OCI-M1 (cell line): ENCODE measurements at regions not wholly inside any gene's neighbourhood (a gene's known extent, or its start where the extent isn't known, plus 50 kb on each side); places are given as distances from the start of the nearest gene placed in this dataset.

Experiments used
- DNase-seq: peaks from one replicate; lab custom pipeline; 2025; lab: John Stamatoyannopoulos, UW

DNA sequence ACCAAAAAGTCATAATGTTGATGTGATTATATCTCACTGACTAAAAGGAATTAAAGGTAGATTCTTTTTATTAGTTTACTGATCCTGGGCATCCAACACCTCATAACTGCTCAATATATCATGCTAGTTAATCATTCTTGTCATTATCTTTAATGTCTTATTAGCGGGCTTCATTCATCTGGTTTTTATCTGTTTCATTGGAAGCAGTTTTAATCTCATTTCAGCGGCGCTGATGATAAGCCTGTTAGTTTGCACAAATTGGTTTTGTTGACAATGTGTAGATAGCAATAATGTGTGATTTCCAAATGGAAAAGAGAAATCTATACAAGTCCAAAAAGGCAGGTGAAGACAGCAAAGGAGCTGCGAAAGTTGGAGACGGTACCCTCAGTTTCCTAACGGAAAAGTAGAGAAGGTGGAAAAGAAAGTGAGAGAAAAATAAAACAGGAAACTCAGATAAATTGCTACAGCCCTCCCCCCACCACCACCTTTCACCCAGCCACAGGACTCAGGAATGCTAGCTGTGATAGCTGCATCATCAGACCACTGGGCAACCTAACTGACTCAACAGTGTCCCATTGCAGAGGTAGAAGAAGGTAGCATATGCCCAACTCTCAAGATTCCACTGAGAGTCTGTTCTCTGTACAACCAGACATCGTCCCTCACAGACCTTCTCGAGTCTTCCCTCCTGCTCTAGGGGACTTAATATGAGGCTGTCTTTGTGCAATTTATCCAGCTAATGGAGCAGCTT, 241.7 kb upstream of the CAMK1G start:
- DNase-seq = no peak

DNA sequence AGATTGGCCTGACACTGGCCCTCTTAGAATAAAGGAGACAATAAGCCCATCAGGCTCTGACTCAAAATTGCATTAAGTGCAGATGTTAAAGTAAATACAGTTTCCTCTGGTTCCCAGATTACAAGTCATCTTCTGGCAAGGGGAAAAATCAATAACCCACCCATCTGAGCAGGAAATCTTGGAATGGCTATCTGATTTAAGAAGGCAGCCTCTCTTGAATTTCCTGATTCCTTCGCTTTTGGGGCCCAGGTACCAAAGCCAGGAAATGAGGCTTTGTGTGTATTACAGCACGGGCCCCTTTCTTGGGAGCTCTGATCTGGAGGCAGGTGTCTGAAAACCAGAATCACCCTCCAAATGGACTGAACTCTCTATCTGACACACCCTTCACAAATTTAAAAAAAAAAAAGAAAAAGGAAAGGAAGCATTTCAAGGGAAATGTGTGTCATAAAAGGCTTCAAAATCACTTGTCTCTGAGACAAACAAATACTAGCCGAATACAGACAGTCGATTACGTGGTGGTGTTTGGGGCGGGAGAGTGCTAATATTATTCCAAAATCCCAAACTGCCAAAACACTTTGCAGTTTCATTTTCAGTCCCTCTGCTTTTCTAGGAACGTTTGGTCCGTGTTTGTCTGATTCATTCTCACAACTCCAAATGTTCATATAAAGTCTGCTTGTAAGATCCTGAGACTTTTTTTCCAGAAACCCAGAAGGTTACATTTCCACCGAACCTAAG, 240.9 kb upstream of the CAMK1G start:
- DNase-seq = no peak

DNA sequence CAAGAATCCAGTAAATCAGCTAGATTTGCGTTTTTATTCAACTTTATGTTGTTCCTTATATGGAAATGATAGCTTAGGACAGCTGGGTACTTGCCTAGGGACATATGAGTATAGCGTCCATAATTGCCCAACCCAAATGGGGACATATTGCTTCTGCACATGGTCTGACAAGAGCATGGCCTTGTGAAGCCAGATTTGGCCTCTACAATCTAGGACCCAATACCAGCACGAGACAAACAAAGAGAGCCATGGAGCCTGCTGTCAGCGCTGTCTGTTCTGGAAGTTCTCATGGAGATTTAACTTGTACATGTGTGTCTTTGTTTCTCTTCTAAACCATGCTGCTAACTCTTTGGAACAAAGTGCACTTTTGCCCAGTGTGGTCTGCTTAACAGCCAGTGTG, 240.0 kb upstream of the CAMK1G start:
- DNase-seq = no peak

DNA sequence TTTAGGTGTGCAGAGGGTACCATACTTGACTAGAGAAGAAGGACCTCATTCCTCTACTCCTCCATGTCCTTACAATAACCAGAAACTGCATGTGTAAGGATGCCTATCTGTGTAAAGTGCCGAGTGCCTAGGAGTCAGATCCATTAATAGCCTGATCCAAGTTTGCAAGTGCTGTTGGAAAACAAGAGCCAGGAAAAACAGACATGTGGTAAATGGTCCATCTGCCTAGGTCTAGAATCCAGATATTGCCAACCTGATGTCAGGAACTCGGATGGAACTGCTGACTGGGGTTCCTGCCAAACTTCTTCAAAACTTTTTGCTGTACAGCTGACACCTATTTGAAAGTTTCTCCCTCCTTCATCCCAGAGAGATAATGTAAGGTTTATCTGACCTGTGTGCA, 239.4 kb upstream of the CAMK1G start:
- DNase-seq = no peak

DNA sequence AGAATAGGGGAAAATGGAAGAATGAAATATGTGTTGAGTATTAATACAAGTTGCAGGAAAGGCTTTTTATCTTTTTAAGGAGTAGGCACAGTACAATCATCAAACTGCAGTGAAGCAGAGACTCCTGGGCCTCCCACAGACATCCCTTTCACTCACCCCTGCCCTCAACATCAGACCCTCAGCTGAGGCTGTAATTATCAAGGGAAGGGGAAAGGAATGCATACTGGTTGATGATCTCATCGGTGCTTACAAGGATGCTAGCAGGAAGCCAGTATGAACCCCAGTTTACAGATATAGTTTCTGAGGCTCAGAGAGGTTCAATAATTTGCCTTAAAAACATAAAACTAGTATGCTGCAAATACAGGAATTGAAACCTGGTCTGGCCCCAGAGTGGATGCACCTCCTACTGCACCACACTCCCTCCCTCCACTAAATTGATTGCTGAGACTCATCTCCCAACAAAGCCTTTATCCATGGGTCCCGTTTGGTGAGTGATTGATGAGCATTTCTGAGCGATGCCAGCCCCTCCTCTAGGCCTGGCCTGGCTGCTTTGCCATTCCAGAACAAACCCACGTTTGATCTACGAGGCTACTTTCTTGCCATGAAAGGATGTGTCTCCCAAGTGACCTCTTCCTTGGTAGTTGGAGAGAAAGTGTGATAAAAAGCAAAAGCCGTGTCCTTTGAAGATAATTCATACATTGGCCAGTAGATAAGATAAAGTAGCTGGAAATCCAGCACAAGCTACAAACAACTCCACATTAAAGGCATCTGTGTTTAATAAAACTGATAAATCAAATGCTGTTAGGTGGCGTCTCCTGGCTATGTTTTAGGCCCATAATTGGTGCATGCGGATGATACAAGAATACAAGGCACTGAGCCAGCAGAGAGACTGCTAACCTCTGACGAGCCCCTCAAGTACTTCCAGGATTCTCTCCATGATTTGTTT, 233.9 kb upstream of the CAMK1G start:
- no peak for DNase-seq

DNA sequence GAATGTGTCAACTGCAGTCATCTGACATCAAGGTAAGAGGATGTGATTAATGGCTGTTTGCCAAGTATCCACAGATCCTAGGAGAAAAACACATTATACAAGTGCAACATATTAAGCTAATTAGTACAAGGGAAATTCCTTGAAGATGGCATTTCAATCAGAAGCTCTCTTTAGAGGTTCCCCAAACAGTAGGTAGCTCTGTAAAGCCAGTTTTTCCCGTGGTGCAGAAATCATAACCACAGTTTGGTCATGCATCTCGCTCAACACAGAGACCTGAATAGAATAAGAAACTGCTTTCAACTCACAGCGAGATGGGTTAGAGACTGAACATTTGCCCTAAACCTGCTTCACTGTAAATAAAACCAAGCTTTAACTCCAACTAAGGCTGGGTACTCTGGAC, 230.5 kb upstream of the CAMK1G start:
- no peak for DNase-seq

DNA sequence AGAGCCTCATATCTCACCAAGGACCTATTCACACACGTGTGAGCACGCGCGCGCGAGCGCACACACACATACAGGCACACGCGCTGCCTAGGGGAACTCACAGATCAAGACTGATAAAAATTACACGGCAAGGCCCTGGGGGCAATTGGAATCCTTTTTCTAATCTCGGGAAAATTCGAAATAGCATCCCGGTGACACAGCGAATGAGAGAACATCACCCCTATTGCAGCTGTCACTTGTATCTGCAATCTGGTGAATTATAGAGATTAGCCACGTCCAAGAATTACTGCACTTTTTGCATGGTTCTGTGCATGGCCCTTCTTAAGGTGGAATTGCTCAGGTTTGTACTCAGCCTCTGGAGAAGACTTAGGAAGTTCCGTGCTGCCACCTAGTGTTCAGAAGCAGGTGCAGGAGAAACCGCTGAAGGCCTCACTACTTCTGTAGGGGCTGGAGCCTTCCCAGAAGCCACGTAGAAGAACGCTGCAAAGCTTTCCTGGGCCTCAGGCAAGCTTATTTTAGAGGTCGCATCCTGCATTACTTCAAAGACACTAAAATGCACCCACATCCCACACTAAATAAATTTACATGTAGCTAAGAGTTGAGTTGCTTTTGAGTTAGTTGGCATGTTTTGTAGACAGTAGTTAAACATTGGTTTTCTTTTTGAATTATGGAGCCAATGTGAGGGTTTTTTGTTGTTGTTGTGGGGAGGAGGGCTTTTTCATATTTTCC, 229.2 kb upstream of the CAMK1G start:
- peak; percentile 83 for DNase-seq

DNA sequence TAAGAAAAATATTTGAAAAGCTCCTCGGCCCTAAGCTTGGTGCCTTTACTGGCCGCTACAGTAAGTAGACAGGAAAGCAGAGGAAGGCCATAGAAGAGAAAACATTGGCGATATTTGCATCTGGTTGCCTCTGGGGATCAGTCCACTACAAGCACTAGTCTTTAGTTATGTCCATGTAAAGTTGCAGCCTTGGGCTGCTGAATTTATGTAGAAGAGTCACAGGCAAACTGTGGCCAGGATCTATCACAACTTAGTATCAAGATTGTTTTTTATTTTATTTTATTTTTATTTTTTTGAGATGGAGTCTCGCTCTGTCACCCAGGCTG, 228.7 kb upstream of the CAMK1G start:
- no peak for DNase-seq

DNA sequence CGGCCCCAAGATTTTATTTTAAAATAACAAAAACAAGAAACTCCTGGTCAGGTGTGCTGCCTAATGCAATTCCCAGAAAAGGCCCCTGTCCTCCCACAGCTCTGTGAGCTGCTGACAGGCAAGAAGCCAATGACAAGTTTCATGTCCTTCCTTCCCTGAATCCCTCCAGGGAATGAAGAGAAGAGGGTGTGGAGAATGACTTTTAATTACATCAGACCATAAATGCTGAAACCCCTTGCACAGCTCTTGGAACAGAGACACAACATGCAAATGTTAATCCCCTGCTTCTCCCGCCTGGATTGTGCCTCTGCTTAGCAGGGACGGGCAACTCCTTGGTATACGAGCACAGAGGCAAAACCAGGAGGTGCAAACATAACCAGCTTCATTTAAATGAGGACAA, 228.1 kb upstream of the CAMK1G start:
- DNase-seq = no peak

DNA sequence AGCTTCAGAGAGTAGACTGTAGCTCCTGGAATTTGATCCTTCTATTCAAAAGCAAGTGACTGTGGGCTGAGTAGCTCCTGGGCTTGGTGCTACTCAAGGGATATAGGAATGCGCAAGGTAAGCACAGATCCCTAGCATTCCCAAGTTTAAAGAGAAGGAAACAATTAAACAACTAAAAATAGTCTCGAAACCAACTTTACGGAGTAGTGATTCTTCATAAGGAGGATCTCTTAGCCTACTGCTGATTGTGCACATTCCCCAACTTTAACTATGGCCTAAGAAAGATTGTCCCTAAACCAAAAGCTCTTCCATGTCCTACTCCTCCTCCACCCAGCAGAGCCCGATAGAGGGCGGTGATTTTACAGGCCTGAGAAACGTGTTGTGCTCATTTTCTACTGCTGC, 226.5 kb upstream of the CAMK1G start:
- peak; percentile 3 for DNase-seq

DNA sequence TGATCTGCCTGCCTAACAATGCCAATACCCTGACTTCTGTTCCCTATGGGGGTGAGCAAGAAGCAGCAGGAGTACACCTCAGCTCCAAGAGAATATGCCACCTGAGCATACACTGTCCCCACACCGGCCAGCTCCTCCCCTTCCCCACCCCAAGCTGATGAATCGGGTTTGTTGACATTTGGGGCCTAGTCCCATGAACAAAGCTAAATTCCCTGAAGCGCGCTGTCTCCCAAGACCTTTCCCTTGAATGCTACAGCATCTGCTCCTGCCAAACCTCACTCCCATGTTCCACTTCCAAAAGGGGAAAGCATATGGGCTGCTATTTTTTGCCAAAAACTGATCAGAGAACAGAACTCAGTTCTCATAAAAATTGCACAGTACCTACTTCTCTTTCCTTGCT, 220.4 kb upstream of the CAMK1G start:
- no peak for DNase-seq

DNA sequence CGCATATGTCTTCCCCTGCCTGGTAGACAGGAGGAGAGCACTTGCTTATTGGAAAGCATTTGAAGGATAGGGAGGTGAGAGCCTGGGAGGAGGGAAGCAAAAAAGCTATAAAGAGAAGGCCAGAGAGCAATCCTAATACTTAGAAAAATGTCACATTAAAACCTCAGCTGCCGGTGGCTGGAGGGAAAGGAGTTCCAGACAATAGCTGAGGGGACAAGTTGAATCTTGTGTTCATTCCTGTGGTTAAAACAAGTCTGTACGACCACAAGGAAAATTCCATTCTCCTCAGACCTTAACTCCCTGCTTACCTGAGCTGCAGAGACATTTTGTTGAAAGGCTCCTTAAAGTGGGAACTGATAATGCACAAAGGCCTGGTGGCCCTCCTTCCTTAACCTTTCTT, 218.8 kb upstream of the CAMK1G start:
- no peak for DNase-seq

DNA sequence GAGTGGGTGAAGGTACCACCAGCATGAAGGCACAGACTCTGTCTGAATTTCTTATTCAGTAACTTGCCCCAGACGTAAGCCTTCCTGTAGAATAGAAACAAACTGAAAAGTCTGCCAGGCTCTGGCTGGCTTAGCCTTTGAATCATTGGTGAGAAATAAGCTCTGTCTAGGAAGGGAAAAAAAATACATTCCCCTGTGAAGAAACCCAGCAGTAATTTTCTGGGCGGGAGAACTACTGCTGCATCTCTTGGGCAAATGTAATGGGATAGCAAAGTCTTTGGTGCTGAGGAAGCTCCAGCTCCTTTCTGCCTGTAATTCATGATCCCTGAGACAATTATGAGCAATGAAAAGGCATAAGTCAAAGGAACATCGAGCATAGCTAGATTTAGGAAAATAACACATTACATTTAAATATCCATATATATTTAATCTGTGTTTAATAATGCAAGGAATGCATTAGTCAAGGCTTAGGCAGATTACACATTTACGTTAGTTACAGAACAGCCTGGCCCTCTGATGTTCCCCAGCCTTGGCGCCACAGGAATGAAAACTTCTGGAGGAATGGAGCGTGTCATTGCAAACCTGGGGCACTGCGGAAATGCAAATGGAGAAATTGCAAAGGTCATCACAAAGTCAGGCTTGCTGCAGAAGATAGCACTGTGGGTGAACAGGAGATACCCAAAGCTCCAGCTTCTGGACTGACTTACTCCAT, 216.3 kb upstream of the CAMK1G start:
- DNase-seq = no peak

DNA sequence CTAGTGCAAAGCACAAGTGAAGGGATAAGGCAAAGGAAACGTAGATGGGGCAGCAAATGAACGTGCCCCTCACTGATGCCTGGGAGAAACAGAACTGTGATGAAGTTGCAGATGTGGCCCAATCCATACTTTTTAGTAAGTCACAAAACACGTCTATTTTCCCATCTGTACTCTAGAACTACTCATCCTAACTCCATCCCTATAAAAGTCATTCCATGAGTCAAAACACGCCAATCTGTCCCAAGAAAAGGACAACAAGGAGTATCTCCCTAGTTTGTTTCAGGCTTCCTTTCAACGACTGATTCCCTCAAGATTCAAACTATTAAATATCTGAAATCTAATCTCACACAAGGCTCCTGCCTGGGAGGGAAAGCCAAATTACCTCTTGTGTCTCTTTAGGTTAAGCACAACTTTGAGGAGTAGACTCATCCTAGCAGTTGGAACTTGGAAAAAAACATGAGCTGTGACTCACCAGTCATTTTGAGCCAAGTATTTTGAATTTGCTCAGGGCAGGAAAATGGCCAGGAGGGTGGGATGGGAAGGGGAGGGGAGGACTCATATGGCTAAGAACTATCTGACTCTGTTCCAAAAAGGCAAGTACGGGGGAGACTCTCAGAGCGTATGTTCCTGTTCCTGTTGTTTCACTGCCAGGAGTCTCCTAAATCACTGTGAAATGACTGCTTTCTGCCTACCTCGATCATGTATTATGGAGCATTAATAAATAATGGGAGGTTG, 214.5 kb upstream of the CAMK1G start:
- DNase-seq = no peak

DNA sequence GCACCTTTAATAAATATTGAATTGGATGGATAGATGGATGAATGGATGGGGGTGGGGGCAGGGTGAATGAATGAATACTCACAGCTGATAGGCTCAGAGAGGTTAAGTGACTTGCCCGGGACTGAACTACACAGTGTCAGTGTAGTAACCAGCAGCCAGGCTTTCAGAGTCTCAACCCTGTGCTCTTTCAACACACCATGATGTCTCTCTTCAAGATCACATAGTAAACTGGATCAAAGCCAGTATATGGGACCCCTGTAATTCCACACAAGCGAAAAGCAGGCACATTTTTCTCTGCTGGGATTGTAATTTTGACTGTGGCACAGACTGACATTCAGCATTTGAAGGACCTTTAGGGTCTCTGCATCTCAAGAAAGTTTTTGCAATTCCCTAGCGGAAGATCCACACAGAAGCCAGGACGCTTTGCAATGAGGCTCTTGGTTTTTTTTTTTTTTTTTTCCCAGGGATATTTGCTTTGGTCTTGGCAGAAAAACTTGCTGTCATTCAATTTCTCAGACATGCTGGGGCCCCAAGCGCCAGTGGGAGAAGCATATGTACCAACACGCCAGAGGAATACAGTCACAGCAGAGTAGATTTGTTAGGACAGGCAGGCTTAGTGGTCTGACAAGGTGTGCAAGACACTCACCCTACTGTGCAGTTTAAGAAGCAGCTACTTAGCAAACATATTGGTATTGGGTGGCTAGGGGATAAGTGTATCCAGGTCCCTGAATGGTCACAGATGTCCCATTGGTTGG, 213.1 kb upstream of the CAMK1G start:
- no peak for DNase-seq

DNA sequence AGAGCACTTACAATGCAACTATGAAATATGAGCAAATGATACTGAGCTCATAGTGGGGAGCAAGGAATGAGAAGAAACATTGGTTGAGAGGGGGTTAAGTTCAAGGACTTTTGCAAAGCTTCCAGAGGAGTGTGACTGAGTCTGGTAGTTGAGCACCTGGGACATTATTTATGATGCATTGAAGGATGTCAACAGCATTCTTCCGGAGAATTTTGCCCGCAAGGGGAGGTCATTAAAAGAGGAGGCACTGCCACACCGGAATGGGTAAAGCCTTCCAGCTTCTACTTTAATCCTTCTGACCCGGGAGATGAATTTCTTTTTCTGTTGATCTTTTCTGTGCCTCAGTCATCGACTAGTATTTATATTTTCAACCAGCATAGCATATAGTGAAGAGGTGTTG, 208.4 kb upstream of the CAMK1G start:
- no peak for DNase-seq

DNA sequence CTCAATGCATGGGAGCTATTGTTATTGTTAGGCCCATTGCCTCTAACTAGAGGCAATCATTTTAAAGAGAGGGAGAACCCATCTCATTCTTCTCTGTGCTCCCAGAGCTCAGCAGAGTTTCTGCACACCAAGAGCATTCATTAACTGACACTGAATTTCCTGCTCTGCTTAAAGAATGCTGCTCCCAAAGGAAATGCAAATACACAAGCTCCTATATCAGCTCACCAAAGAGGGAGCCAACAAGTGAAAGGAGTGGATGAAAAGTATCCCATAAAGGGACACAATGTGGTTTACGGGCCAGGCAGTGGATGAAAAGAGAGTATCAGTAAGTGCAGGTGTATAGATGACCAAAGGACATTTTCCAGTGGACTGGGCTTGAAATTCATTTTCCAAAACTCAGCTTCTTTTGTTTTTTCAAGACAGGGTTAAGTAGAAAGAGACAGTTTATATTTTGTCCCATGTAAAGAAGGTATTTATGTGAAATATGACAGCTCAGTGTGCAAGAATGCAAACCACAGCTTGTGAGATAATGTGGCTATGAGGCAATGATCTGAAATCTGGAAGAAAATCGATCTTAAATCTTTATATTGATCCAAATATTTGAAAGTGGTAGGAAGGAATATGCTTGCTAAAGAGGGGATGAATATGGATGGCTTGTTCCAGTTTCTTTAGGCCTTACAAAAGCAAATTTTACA, 207.7 kb upstream of the CAMK1G start:
- no peak for DNase-seq

DNA sequence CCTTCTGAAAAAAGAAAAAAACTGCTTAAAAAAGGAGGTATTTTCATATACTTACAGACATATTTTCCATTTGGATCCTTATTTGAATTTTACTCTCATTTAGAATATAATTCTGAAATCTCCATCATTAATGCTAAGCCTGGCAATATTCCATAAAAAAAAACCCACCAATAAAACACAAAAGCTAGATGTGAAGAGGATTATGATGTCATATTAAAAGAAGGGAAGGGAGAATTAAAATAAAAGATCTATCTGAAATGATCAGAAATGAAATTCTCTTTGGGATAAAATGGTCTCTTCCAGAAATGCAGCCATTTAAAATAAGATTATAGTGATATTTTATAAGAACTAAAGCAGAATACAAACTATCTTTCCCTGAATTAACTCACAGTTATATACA, 206.7 kb upstream of the CAMK1G start:
- DNase-seq = no peak

DNA sequence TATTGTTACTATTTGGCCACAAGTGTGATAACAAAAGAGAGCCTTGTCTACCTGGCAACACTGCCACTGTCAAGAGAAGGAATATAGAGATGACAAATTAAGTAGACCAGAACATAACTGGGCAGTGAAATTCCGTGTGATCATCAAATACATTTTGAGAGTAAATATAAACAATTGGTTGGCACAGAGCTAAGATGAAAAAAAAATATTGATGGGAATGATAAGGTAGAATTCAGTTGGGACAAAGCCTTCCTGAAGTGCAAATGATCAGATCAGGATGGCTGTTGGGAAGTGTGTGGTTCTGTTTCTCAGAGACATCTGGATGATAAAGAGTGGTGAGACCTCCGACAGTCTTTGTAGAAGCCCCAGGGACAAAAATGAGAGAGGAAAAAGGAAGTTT, 205.5 kb upstream of the CAMK1G start:
- DNase-seq = no peak
